Hematopoietic multipotent progenitor cell treated with erythropoietin and hydrocortisone succinate and interleukin-3 and kit ligand, for 15 days (in vitro differentiated cells): ENCODE measurements at regions not wholly inside any gene's neighbourhood (a gene's known extent, or its start where the extent isn't known, plus 50 kb on each side); places are given as distances from the start of the nearest gene placed in this dataset.

Experiments
- DNase-seq: peaks from one replicate; pipeline ENCODE4 v3.0.0-alpha.2; 2015; ENCODE audit warnings: low spot score

GRCh38 chr11:134575504-134576230, 163.6 kb upstream of the B3GAT1 start:
- DNase-seq = no peak

GRCh38 chr11:134574947-134575346, 162.9 kb upstream of the B3GAT1 start:
- no peak for DNase-seq

GRCh38 chr11:134574425-134574824, 162.4 kb upstream of the B3GAT1 start:
- no peak for DNase-seq

- DNase-seq = no peak
Observed at GRCh38 chr11:134573857-134574256, 161.8 kb upstream of the B3GAT1 start.

GRCh38 chr11:134572741-134573675, 161.0 kb upstream of the B3GAT1 start:
- DNase-seq = no peak

GRCh38 chr11:134571301-134571700, 159.3 kb upstream of the B3GAT1 start:
- DNase-seq = no peak

GRCh38 chr11:134569195-134569594, 157.2 kb upstream of the B3GAT1 start:
- no peak for DNase-seq

- DNase-seq = no peak
Observed at GRCh38 chr11:134566311-134566710, 154.3 kb upstream of the B3GAT1 start.

- DNase-seq = no peak
Observed at GRCh38 chr11:134565343-134565891, 153.4 kb upstream of the B3GAT1 start.

- no peak for DNase-seq
Observed at GRCh38 chr11:134564472-134565200, 152.6 kb upstream of the B3GAT1 start.

- no peak for DNase-seq
Observed at GRCh38 chr11:134562941-134563471, 151.0 kb upstream of the B3GAT1 start.

- DNase-seq = no peak
Observed at GRCh38 chr11:134562196-134562595, 150.2 kb upstream of the B3GAT1 start.

GRCh38 chr11:134561331-134561720, 149.3 kb upstream of the B3GAT1 start:
- no peak for DNase-seq

GRCh38 chr11:134560566-134561330, 148.7 kb upstream of the B3GAT1 start:
- no peak for DNase-seq

GRCh38 chr11:134560066-134560465, 148.0 kb upstream of the B3GAT1 start:
- DNase-seq = no peak

GRCh38 chr11:134559602-134559962, 147.5 kb upstream of the B3GAT1 start:
- no peak for DNase-seq

- no peak for DNase-seq
Observed at GRCh38 chr11:134558916-134559601, 147.0 kb upstream of the B3GAT1 start.

GRCh38 chr11:134558258-134558835, 146.3 kb upstream of the B3GAT1 start:
- no peak for DNase-seq

GRCh38 chr11:134557571-134558257, 145.7 kb upstream of the B3GAT1 start:
- DNase-seq = no peak

- DNase-seq = no peak
Observed at GRCh38 chr11:134556186-134556585, 144.1 kb upstream of the B3GAT1 start.
